Colonic mucosa (tissue), 4 donors: ENCODE measurements at regions not wholly inside any gene's neighbourhood (a gene's known extent, or its start where the extent isn't known, plus 50 kb on each side); places are given as distances from the start of the nearest gene placed in this dataset.

Experiments
- DNase-seq: peaks from one replicate; pipeline ENCODE4 v3.0.0-alpha.2; 2020
- H3K27ac ChIP-seq: fragments of 200-600 bp; one replicate; pipeline ENCODE4 v1.8.0; 2021
- H3K27me3 ChIP-seq: fragments of 200-600 bp; one replicate; pipeline ENCODE4 v1.8.0; 2021
- H3K36me3 ChIP-seq: fragments of 200-600 bp; one replicate; pipeline ENCODE4 v1.8.0; 2021
- H3K4me1 ChIP-seq: fragments of 200-600 bp; one replicate; pipeline ENCODE4 v1.8.0; 2021; ENCODE audit warnings: mild to moderate bottlenecking
- H3K4me3 ChIP-seq: fragments of 200-600 bp; one replicate; pipeline ENCODE4 v1.8.0; 2021
- H3K9ac ChIP-seq, 2 donors: one replicate each; pipeline ENCODE4 v1.7.0; 2013; ENCODE audit warnings: control low read depth in 2 of 2, low read depth in 2 of 2, low read length in 2 of 2
- H3K9me3 ChIP-seq: fragments of 200-600 bp; one replicate; pipeline ENCODE4 v1.8.0; 2021
- intact Hi-C: fragments of 100-400 bp; cut with DNase I; formaldehyde crosslinking; loops from one replicate; pipeline ENCODE4 v1.14.1; 2022
- TF ChIP-seq, protein P1 (sequence below): fragments of 200-600 bp; IDR thresholded peaks from one replicate; pipeline ENCODE4 v1.8.0; 2022; ENCODE audit warnings: antibody characterized with exemption, mild to moderate bottlenecking
- donor health status: healthy.
- donor health status: DM: no; HTN: no; CAD: no.
- donor health status: DM: no; HTN: no; CAD: no.

DNA sequence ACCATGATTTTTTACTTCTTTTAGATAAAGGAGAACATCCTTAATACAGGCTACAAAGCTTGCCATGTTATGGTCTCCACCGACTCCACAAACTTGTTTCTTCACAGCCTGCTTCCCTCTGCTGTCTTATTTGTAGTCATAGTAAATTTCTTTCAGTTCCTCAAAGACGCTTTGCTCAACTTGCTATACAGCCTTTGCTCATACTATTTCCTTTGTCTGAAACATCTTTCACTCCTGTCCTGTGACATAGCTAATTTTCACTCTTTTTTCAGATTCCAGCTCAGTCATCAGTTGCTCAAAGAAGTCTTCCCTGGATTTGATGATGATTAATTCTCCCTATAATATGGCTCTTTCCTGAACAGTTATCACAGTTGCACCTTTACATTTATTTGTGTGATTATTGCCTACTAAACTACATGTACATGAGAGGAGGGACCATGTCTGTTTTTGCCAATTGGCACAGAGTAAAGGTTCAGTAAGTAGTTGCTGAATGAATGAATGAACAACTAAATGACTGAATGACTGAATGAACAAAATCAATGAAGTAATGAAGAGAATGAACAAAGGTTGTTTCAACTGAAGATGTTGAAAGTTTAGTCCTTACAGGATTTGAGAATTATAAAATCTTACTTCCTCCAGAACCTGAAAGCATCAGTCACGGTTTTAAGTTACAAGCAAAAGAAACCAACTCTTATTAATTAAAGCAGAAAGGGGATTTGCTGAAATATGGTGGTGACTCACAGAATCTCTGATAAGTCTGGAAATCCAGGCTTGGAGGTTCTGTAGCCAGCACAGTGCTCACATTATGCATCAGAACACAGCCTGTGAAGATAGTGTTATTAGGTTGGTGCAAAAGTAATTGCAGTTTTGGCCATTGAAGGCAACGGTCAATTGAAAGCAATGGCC, 186.4 kb upstream of the FAM98A start:
- Histone ChIP-seq H3K9me3 (no peaks in the 10 kb centered on the region), H3K27me3 (no peaks in the 10 kb centered on the region), H3K36me3 (no peaks in the 10 kb centered on the region), H3K27ac (no peak overlapping the region), H3K9ac (no peak overlapping the region), H3K4me3 (no peak overlapping the region), H3K4me1 (no peaks in the 10 kb centered on the region)
- no peak for DNase-seq
- TF ChIP-seq, protein P1, sequence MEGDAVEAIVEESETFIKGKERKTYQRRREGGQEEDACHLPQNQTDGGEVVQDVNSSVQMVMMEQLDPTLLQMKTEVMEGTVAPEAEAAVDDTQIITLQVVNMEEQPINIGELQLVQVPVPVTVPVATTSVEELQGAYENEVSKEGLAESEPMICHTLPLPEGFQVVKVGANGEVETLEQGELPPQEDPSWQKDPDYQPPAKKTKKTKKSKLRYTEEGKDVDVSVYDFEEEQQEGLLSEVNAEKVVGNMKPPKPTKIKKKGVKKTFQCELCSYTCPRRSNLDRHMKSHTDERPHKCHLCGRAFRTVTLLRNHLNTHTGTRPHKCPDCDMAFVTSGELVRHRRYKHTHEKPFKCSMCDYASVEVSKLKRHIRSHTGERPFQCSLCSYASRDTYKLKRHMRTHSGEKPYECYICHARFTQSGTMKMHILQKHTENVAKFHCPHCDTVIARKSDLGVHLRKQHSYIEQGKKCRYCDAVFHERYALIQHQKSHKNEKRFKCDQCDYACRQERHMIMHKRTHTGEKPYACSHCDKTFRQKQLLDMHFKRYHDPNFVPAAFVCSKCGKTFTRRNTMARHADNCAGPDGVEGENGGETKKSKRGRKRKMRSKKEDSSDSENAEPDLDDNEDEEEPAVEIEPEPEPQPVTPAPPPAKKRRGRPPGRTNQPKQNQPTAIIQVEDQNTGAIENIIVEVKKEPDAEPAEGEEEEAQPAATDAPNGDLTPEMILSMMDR: no peak
- intact Hi-C loops: no loop called here

DNA sequence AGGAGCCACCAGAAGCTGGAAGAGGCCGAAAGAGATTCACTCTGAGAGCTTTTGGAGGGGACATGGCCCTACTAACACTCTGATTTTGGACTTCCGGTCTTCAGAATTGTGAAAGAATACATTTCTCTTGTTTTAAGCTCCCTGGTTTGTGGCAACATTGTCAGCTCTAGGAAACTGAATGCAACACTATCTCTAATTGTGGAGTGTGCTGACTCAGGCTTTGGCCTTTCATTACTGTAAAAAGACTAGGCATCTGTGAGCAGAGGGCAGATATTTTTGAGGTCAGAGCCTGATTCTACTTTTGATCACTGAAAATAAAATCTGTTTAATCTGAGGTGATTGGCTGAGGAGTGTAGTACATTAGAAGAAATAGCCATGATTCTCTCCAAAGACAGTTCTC, 185.4 kb upstream of the FAM98A start:
- Histone ChIP-seq H3K9ac (no peak overlapping the region), H3K4me1 (no peaks in the 10 kb centered on the region), H3K27ac (no peak overlapping the region), H3K27me3 (no peaks in the 10 kb centered on the region), H3K4me3 (no peak overlapping the region), H3K36me3 (no peaks in the 10 kb centered on the region), H3K9me3 (no peaks in the 10 kb centered on the region)
- no peak for DNase-seq
- intact Hi-C loops: no loop called here
- TF ChIP-seq, protein P1: no peak

DNA sequence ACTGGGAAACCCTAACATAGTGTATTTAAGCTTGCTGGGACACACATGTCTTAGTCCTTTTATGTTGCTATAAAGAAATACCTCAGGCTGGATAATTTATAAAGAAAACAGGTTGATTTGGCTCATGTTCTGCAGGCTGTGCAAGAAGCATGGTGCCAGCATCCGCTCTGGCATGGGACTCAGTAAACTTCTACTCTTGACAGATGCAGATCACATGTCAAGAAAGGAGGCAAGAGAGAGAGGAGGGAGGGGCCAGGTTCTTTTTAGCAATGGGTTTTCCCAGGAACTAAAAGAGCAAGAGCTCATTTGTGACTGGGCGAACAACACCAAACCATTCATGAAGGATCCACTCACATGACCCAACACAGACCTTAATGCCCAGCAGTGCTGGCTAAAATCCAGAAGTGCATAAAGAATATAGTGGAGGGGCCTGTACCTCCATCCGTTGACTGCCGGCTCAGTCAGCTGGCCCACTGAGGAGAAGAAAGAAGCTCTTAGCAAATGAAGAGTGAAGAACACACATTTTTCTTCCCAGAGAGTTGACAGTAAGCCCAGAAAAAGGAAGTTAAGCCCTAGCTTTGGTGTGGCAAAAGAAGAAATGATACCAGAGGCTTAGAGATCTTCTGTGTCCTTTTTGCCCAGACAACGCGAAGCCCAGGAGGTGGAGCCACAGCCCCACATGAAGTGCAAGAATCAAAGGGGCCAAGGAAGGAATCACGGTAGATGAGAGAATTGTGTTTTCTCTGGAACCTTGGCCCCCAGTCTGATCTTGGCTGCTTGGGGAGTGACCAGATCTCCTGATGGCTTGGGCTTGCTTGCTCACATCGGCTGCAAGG, 183.5 kb upstream of the FAM98A start:
- Histone ChIP-seq H3K36me3 (no peaks in the 10 kb centered on the region), H3K9me3 (no peaks in the 10 kb centered on the region)
- no peak for DNase-seq

DNA sequence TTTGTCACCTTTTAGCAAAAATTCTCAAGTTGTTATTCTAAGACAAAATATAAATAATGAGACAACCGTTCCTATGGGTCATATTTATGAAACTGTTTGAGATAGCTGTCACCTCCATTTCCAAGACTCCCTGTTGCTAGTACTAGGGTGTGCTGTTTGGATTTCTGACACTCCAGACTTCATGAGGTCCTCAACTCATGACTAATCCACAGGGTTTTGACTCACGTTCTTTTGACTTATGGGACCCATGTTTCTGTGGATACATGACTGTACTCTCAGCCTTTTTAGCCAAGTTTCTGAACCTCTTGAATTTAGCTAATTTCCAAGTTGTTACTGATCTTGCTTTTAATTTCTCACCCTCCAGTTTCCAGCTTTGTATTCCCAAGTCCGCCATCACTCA, 178.7 kb upstream of the FAM98A start:
- Histone ChIP-seq H3K27me3 (no peaks in the 10 kb centered on the region), H3K4me1 (no peaks in the 10 kb centered on the region), H3K27ac (no peak overlapping the region), H3K4me3 (no peak overlapping the region), H3K9me3 (no peaks in the 10 kb centered on the region), H3K9ac (no peak overlapping the region), H3K36me3 (no peaks in the 10 kb centered on the region)
- TF ChIP-seq, protein P1: no peak
- intact Hi-C loops: no loop called here
- DNase-seq: no peak

More for the DNA sequence above, 183.5 kb upstream of the FAM98A start:
- H3K4me3 ChIP-seq: no peak overlapping the region
- H3K9ac ChIP-seq: no peak overlapping the region
- intact Hi-C loops: no loop called here
- H3K4me1 ChIP-seq: no peaks in the 10 kb centered on the region
- H3K27ac ChIP-seq: no peak overlapping the region
- TF ChIP-seq, protein P1: no peak
- no peaks in the 10 kb centered on the region for H3K27me3 ChIP-seq

DNA sequence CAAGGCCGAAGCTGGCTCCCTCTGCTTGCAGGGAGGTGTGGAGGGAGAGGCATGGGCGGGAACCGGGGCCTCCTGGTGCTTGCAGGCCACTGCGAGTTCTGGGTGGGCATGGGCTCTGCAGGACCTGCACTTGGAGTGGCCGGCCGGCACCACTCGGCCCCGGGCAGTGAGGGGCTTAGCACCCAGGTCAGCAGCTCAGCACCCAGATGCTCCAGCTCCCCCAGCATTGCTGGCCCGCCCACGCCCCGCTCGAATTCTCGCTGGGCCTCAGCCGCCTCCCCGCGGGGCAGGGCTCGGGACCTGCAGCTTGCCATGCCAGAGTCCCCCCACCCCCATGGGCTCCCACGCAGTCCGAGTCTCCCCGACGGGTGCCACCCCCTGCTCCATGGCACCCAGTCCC, 176.2 kb upstream of the FAM98A start:
- Histone ChIP-seq H3K9ac (no peak overlapping the region), H3K27me3 (no peaks in the 10 kb centered on the region), H3K4me1 (no peaks in the 10 kb centered on the region), H3K9me3 (no peaks in the 10 kb centered on the region), H3K36me3 (no peaks in the 10 kb centered on the region), H3K4me3 (no peak overlapping the region), H3K27ac (no peak overlapping the region)
- TF ChIP-seq, protein P1: no peak
- intact Hi-C loops: no loop called here
- DNase-seq: no peak
